ENCODE measurements at regions not wholly inside any gene's neighbourhood (a gene's known extent, or its start where the extent isn't known, plus 50 kb on each side); places are given as distances from the start of the nearest gene placed in this dataset.

DNA sequence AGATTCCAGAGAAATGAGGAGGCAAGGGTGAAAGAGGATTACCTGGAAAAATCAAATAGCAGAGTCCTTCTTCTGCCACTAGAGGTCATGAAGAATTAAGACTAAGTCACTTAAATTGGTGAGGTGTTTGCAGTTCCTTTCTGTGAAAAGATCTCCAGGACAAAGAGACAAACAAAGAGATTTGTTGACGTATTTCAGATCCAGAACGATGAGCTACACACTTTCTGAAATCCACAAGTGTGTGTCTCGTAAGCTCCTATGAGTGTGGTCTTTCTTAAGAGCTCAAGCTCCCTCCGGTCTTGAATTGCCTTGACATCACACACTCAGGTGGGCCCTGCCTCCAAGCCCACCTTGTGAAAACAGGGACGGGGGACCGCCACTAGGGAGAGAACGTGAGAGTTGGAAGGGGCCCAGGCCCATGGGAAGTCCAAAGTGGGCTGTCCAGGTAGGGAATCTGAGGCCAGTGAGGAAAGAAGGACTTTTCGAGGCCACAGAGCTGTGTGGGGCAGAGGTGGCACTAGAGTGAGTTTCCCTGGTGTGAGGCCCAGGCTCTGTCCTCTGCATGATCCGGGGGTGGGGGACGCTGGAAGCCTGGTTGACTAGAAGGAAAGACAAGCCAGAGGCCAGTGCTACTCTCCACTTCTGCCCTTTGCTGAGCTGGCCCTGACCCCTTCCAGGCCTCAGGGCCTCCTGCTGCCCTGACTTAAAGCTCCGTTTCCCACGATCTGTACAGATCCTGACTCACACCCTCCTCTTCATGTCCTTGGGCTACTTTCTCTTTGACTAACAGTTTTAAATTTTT lies 168.1 kb upstream of the NCK2 start:
- Histone ChIP-seq H3K4me2 (ENCODE audit: low read depth, low read length, poor library complexity, severe bottlenecking) (no peak overlapping the region), H3F3A (ENCODE audit: low read depth) (no peaks in the 10 kb centered on the region), H3K9me3 (ENCODE audit: insufficient read depth, low read depth, low read length) (no peaks in the 10 kb centered on the region), H2AFZ (ENCODE audit: low read length) (peak overlapping the region; percentile 75), H3K27me3 (ENCODE audit: insufficient read depth, low read length, poor library complexity, severe bottlenecking) (no peaks in the 10 kb centered on the region), H3K79me2 (ENCODE audit: insufficient read depth, low read length) (no peaks in the 10 kb centered on the region), H3K9ac (ENCODE audit: low read depth, low read length, poor library complexity, severe bottlenecking) (no peak overlapping the region), H3K4me3 (ENCODE audit: low read length, poor library complexity, severe bottlenecking) (no peak overlapping the region), H4K20me1 (ENCODE audit: insufficient read depth, low read length, poor library complexity, severe bottlenecking) (no peaks in the 10 kb centered on the region), H3K9me2 (replicated peaks; ENCODE audit: low read depth, low read length) (no peaks in the 10 kb centered on the region), H3K36me3 (ENCODE audit: insufficient read depth, low read length) (no peaks in the 10 kb centered on the region), H3K4me1 (ENCODE audit: insufficient read depth, low read length, poor library complexity, severe bottlenecking) (peaks cover 7% of the 10 kb centered on the region)
- TF ChIP-seq EZH2phosphoT487 (IDR thresholded peaks at IDR 0.05; ENCODE audit: borderline replicate concordance): no peak
- TF ChIP-seq, protein P1, sequence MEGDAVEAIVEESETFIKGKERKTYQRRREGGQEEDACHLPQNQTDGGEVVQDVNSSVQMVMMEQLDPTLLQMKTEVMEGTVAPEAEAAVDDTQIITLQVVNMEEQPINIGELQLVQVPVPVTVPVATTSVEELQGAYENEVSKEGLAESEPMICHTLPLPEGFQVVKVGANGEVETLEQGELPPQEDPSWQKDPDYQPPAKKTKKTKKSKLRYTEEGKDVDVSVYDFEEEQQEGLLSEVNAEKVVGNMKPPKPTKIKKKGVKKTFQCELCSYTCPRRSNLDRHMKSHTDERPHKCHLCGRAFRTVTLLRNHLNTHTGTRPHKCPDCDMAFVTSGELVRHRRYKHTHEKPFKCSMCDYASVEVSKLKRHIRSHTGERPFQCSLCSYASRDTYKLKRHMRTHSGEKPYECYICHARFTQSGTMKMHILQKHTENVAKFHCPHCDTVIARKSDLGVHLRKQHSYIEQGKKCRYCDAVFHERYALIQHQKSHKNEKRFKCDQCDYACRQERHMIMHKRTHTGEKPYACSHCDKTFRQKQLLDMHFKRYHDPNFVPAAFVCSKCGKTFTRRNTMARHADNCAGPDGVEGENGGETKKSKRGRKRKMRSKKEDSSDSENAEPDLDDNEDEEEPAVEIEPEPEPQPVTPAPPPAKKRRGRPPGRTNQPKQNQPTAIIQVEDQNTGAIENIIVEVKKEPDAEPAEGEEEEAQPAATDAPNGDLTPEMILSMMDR (conservative IDR thresholded peaks at IDR 0.05; ENCODE audit: low read length): peak; percentile 71

DNA sequence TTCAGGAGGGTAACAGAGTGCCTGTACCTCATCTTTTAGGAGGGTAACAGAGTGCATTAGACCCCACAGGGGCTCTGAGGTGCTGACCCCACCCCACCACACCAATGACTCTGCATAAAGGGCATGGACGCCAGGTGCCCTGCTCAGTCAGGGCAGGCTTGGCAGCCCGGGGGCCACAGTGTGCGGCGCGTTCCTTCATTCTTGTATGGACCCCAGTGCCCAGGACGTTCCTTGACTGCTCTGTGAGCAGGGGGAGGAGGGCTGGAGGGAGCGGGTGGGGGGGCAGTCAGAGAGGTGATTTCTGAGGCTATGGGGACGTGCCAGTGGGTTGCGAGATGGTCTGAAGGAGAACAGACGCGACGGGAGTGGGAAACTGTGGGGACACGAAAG lies 168.7 kb upstream of the NCK2 start:
- H3K9me3 ChIP-seq (ENCODE audit: insufficient read depth, low read depth, low read length): no peaks in the 10 kb centered on the region
- H4K20me1 ChIP-seq (ENCODE audit: insufficient read depth, low read length, poor library complexity, severe bottlenecking): no peaks in the 10 kb centered on the region
- no peaks in the 10 kb centered on the region for H3K36me3 ChIP-seq (ENCODE audit: insufficient read depth, low read length)
- H3K4me1 ChIP-seq (ENCODE audit: insufficient read depth, low read length, poor library complexity, severe bottlenecking): peaks cover 7% of the 10 kb centered on the region
- no peaks in the 10 kb centered on the region for H3K9me2 ChIP-seq (replicated peaks; ENCODE audit: low read depth, low read length)
- H3K4me3 ChIP-seq (ENCODE audit: low read length, poor library complexity, severe bottlenecking): no peak overlapping the region
- H3K27me3 ChIP-seq (ENCODE audit: insufficient read depth, low read length, poor library complexity, severe bottlenecking): no peaks in the 10 kb centered on the region
- no peak overlapping the region for H3K4me2 ChIP-seq (ENCODE audit: low read depth, low read length, poor library complexity, severe bottlenecking)
- no peak overlapping the region for H3K9ac ChIP-seq (ENCODE audit: low read depth, low read length, poor library complexity, severe bottlenecking)
- H2AFZ ChIP-seq (ENCODE audit: low read length): peak overlapping the region; percentile 22; the same call in 1 of the 2 replicates
- no peaks in the 10 kb centered on the region for H3F3A ChIP-seq (ENCODE audit: low read depth)
- TF ChIP-seq, protein P1 (conservative IDR thresholded peaks at IDR 0.05; ENCODE audit: low read length): no peak
- TF ChIP-seq EZH2phosphoT487 (IDR thresholded peaks at IDR 0.05; ENCODE audit: borderline replicate concordance): no peak
- no peaks in the 10 kb centered on the region for H3K79me2 ChIP-seq (ENCODE audit: insufficient read depth, low read length)

DNA sequence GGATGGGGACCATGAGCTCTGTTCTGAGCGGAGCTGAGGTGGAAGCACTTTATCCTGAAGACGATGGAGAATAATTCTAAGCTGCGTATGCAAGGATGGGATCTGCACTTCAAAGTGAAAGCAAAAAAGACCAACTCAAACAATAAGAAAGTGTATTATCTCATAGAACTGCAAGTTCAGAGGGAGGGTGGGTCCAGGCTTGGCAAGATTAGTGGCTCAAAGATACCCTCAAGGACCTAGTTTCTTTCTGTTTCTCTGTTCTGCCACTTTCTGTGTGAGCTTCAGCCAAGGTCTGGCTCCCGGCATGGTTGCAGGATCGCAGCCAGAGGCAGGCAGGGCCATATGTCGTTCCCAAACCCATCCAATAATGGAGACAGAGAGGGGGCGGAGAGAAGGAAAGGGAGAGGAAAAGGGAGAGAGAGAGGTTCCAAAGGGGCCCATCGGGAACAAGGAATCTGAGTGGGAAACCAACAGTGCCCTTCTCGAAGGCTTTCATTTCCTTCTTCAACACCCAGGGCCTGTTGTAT lies 169.2 kb upstream of the NCK2 start:
- H3F3A ChIP-seq (ENCODE audit: low read depth): no peaks in the 10 kb centered on the region
- TF ChIP-seq, protein P1 (conservative IDR thresholded peaks at IDR 0.05; ENCODE audit: low read length): no peak
- no peak for TF ChIP-seq EZH2phosphoT487 (IDR thresholded peaks at IDR 0.05; ENCODE audit: borderline replicate concordance)
- H3K36me3 ChIP-seq (ENCODE audit: insufficient read depth, low read length): no peaks in the 10 kb centered on the region
- H3K4me3 ChIP-seq (ENCODE audit: low read length, poor library complexity, severe bottlenecking): no peak overlapping the region
- H4K20me1 ChIP-seq (ENCODE audit: insufficient read depth, low read length, poor library complexity, severe bottlenecking): no peaks in the 10 kb centered on the region
- H3K9me2 ChIP-seq (replicated peaks; ENCODE audit: low read depth, low read length): no peaks in the 10 kb centered on the region
- no peaks in the 10 kb centered on the region for H3K79me2 ChIP-seq (ENCODE audit: insufficient read depth, low read length)
- no peak overlapping the region for H3K9ac ChIP-seq (ENCODE audit: low read depth, low read length, poor library complexity, severe bottlenecking)
- peaks cover 7% of the 10 kb centered on the region for H3K4me1 ChIP-seq (ENCODE audit: insufficient read depth, low read length, poor library complexity, severe bottlenecking)
- no peaks in the 10 kb centered on the region for H3K9me3 ChIP-seq (ENCODE audit: insufficient read depth, low read depth, low read length)
- no peaks in the 10 kb centered on the region for H3K27me3 ChIP-seq (ENCODE audit: insufficient read depth, low read length, poor library complexity, severe bottlenecking)
- no peak overlapping the region for H3K4me2 ChIP-seq (ENCODE audit: low read depth, low read length, poor library complexity, severe bottlenecking)
- H2AFZ ChIP-seq (ENCODE audit: low read length): peak overlapping the region; percentile 22; the same call in 1 of the 2 replicates
